Loucy (cell line): ENCODE measurements at regions not wholly inside any gene's neighbourhood (a gene's known extent, or its start where the extent isn't known, plus 50 kb on each side); places are given as distances from the start of the nearest gene placed in this dataset.

Experiments
- CTCF ChIP-seq: fragments of 200-600 bp; sonication (generic); conservative IDR thresholded peaks from 2 replicates; pipeline ENCODE4 v1.5.1; 2014; ENCODE audit warnings: mild to moderate bottlenecking, antibody characterized with exemption, low read length
- EZH2phosphoT487 ChIP-seq: fragments of 200-600 bp; IDR thresholded peaks from 2 replicates; pipeline ENCODE4 v1.6.1; 2018; ENCODE audit warnings: antibody characterized with exemption, mild to moderate bottlenecking, moderate library complexity, borderline replicate concordance

DNA sequence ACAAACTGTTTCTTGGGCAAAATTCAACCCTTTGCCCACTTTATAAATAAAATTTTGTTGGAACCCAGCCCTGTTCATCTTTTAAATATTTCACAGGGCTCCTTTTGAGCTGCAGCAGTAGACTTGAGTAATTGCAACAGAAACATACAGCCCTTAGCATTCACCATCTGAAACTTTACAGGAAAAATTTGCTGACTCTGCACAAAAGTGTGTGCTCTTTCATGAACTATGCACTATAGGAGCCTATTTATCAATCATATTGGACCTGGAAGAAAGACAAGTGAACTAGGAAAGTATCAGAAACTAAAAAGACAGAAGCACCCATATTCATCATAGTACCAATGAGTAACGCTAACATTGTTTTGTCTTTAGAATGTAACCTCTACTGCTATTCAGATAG, 406.9 kb upstream of the SLC10A2 start:
- TF ChIP-seq CTCF (no peak), EZH2phosphoT487 (no peak)
